K562 (cell line): ENCODE measurements at regions not wholly inside any gene's neighbourhood (a gene's known extent, or its start where the extent isn't known, plus 50 kb on each side); places are given as distances from the start of the nearest gene placed in this dataset.

Source experiments
- ATAC-seq: fragments of 200-7000 bp; cut with Tn5 transposase; 3 replicates; pipeline ENCODE4 v1.9.1; 2020; ENCODE audit warnings: moderate library complexity
- BruUV-seq: library from RNA; stranded (reverse); fragments of 400-500 nt; replicated peaks from 2 replicates; lab custom pipeline; 2021; lab: Mats Ljungman, UMichigan
- CTCF ChIA-PET: fragments of 300-600 bp; formaldehyde crosslinking; extraction: SDS; loops from one replicate; lab custom pipeline; 2021; ENCODE audit warnings: low intra/inter-chr PET ratio; lab: Yijun Ruan, JAX
- POLR2A ChIA-PET: fragments of 300-600, 350-650 bp; sonication (Branson Sonifier 250); formaldehyde crosslinking; extraction: SDS; loops from one replicate; lab custom pipeline; 2021; ENCODE audit warnings: antibody characterized with exemption, inconsistent platforms; lab: Yijun Ruan, JAX
- DNase-seq, 4 experiments: peaks; one replicate each; pipeline versions ENCODE4 v3.0.0 to v3.0.0-alpha.2; 2011 to 2018; ENCODE audit warnings: low spot score in 3 of 4, mixed read lengths in 3 of 4; ENCODE audit errors: extremely low read depth in 1 of 4
- FAIRE-seq: peaks from 2 replicates; lab custom pipeline; 2011; peaks lifted over from hg19 to GRCh38; lab: Jason Lieb, UNC
- H2AFZ ChIP-seq: 2 replicates; pipeline ENCODE4 v1.6.0; 2011; ENCODE audit warnings: low read depth, low read length, control low read depth, inconsistent platforms
- H3K27ac ChIP-seq: fragments of 200-600 bp; 3 replicates; pipeline ENCODE4 v1.8.0; 2011; ENCODE audit warnings: low read depth, mild to moderate bottlenecking, control low read depth, inconsistent platforms, low read length, moderate library complexity, mixed read lengths; ENCODE audit errors: extremely low read depth
- H3K27me3 ChIP-seq, 2 experiments: fragments of 300-600 bp in 1 of 2; 2 replicates in 1 of 2; 3 replicates in 1 of 2; pipeline versions ENCODE4 v1.6.0 to v1.8.0; 2011; ENCODE audit warnings: inconsistent platforms in 2 of 2, low read length in 2 of 2, mild to moderate bottlenecking in 1 of 2, mixed read lengths in 1 of 2, moderate library complexity in 1 of 2; ENCODE audit not compliant: control insufficient read depth in 2 of 2, insufficient read depth in 2 of 2
- H3K36me3 ChIP-seq: fragments of 300-600 bp; 3 replicates; pipeline ENCODE4 v1.8.0; 2011; ENCODE audit warnings: mild to moderate bottlenecking, low read length, inconsistent platforms; ENCODE audit not compliant: control insufficient read depth, insufficient read depth
- H3K4me1 ChIP-seq, 2 experiments: fragments of 200-600 bp in 1 of 2; replicated peaks in 1 of 2; 2 replicates in 1 of 2; 3 replicates in 1 of 2; pipeline versions ENCODE4 v1.5.1 to v1.8.0; 2011; ENCODE audit warnings: inconsistent platforms in 2 of 2, low read length in 2 of 2, mild to moderate bottlenecking in 1 of 2, mixed read lengths in 1 of 2, moderate library complexity in 1 of 2; ENCODE audit not compliant: control insufficient read depth in 2 of 2, insufficient read depth in 2 of 2
- H3K4me2 ChIP-seq: 2 replicates; pipeline ENCODE4 v1.6.1; 2011; ENCODE audit warnings: low read length, control low read depth, inconsistent platforms, mixed read lengths; ENCODE audit not compliant: insufficient read depth
- H3K4me3 ChIP-seq: fragments of 200-600 bp; sonication (generic), shearing (Covaris generic); 2 replicates; pipeline ENCODE4 v1.5.1; 2016; ENCODE audit warnings: control low read depth, inconsistent platforms
- H3K79me2 ChIP-seq: fragments of 200-600 bp; 3 replicates; pipeline ENCODE4 v1.8.0; 2011; ENCODE audit warnings: low read length, inconsistent platforms; ENCODE audit not compliant: control insufficient read depth, insufficient read depth
- H3K9ac ChIP-seq, 2 experiments: 2 replicates each; pipeline versions ENCODE4 v1.6.0 to v1.6.1; 2011; ENCODE audit warnings: low read depth in 2 of 2, low read length in 2 of 2, control low read depth in 1 of 2, inconsistent platforms in 1 of 2, mild to moderate bottlenecking in 1 of 2, mixed read lengths in 1 of 2; ENCODE audit not compliant: insufficient read depth in 1 of 2
- H3K9me1 ChIP-seq: one replicate; pipeline ENCODE4 v1.6.0; 2011; ENCODE audit warnings: inconsistent platforms, mild to moderate bottlenecking, low read length, moderate library complexity; ENCODE audit not compliant: control insufficient read depth, insufficient read depth
- H3K9me3 ChIP-seq: replicated peaks from 2 replicates; pipeline ENCODE4 v1.5.1; 2011; ENCODE audit warnings: low read depth, low read length, inconsistent platforms; ENCODE audit not compliant: control insufficient read depth, insufficient read depth
- H4K20me1 ChIP-seq: replicated peaks from 2 replicates; pipeline ENCODE4 v1.6.1; 2011; ENCODE audit warnings: low read length, inconsistent platforms, mixed read lengths; ENCODE audit not compliant: control insufficient read depth, insufficient read depth
- CREB5 ChIP-seq: fragments of 250-450 bp; sonication (Bioruptor Pico); IDR thresholded peaks from 2 replicates; pipeline ENCODE4 v1.5.0; 2020; ENCODE audit warnings: mild to moderate bottlenecking
- ESRRA ChIP-seq: fragments of 450-650 bp; IDR thresholded peaks from 2 replicates; pipeline ENCODE4 v1.6.1; 2014; ENCODE audit warnings: low read depth, mild to moderate bottlenecking, moderate library complexity, borderline replicate concordance
- MBD1 ChIP-seq: fragments of 250-450 bp; sonication (Bioruptor Pico); IDR thresholded peaks from 2 replicates; pipeline ENCODE4 v1.8.0; 2022; ENCODE audit warnings: inconsistent platforms
- RAD21 ChIP-seq, 2 experiments: fragments of 250-450 bp in 1 of 2; fragments of 450-650 bp in 1 of 2; sonication (Bioruptor Pico) in 1 of 2; formaldehyde crosslinking in 1 of 2; IDR thresholded peaks in 1 of 2; conservative IDR thresholded peaks in 1 of 2; 2 replicates each; pipeline versions ENCODE4 v1.4.0 to v1.8.0; 2020 to 2022; ENCODE audit warnings: mild to moderate bottlenecking in 2 of 2, moderate library complexity in 1 of 2
- TCF15 ChIP-seq: fragments of 250-450 bp; sonication (Bioruptor Pico); IDR thresholded peaks from 2 replicates; pipeline ENCODE4 v1.8.0; 2022; ENCODE audit warnings: moderate library complexity, mild to moderate bottlenecking, inconsistent platforms
- ZBTB12 ChIP-seq: fragments of 250-450 bp; sonication (Bioruptor Pico); IDR thresholded peaks from 2 replicates; pipeline ENCODE4 v1.4.0; 2020
- ZNF134 ChIP-seq: fragments of 250-450 bp; sonication (Bioruptor Pico); conservative IDR thresholded peaks from 2 replicates; pipeline ENCODE4 v1.4.0; 2020
- ZNF407 ChIP-seq: fragments of 450-650 bp; IDR thresholded peaks from 2 replicates; pipeline ENCODE4 v1.6.1; 2016; ENCODE audit warnings: low read depth
- WGBS: fragments of 100-300 bp; shearing (Covaris generic); methylation state at CpG from one replicate; pipeline ENCODE4 v1.1.6; 2016; ENCODE audit warnings: low coverage, mixed read lengths; ENCODE audit not compliant: insufficient coverage; ENCODE audit errors: missing lambda C conversion rate; 5-methylcytosine and 5-hydroxymethylcytosine counted together
- in situ Hi-C: fragments of 300-500 bp; cut with MboI; formaldehyde crosslinking; loops from 4 replicates; pipeline ENCODE4 v1.15.0; 2018; ENCODE audit warnings: inconsistent platforms, mixed read lengths
- intact Hi-C: fragments of 100-400 bp; cut with micrococcal nuclease; formaldehyde crosslinking; loops from 2 replicates; pipeline ENCODE4 v1.14.2; 2022

- in situ Hi-C loops (no loop called here), intact Hi-C loops (no loop called here)
- no peaks in the 10 kb centered on the region for H3K79me2 ChIP-seq
- H4K20me1 ChIP-seq, result no peaks in the 10 kb centered on the region
- H3K27me3 ChIP-seq, result no peaks in the 10 kb centered on the region
- H3K36me3 ChIP-seq, result no peaks in the 10 kb centered on the region
- no peaks in the 10 kb centered on the region for H3K9me3 ChIP-seq
- WGBS, result 0% methylated on average over 1 of the region's 1 CpG
- ChIA-PET CTCF (no interaction called here), POLR2A (interaction anchor here (0.6 kb wide), 1 partner anchor 8 kb away, joined by 5 read pairs; no protein-coding TSS in a partner anchor)
- H3K9me1 ChIP-seq, result no peaks in the 10 kb centered on the region
- no peak overlapping the region for H3K27ac ChIP-seq
- no peak for FAIRE-seq
- no peak overlapping the region for H3K4me3 ChIP-seq
- ATAC-seq, result no peak
- no peak overlapping the region for H2AFZ ChIP-seq
- no peak for DNase-seq
- no TSS peak for BruUV-seq
- no peak overlapping the region for H3K4me2 ChIP-seq
- H3K4me1 ChIP-seq, result no peaks in the 10 kb centered on the region
- H3K9ac ChIP-seq, result no peak overlapping the region
- TF ChIP-seq RAD21 (CRISPR knock-in tag; conservative IDR thresholded peaks at IDR 0.05 in 1 of 2, IDR thresholded peaks at IDR 0.05 in 1 of 2) (no peak), ZNF134 (CRISPR knock-in tag) (no peak), CREB5 (CRISPR knock-in tag) (no peak), ZBTB12 (CRISPR knock-in tag) (no peak), ESRRA (no peak), ZNF407 (no peak), MBD1 (CRISPR knock-in tag) (no peak), TCF15 (CRISPR knock-in tag) (no peak)
Measured at GRCh38 chr3:115498421-115498820, 124.9 kb upstream of the GAP43 start.
